ENCODE measurements at regions not wholly inside any gene's neighbourhood (a gene's known extent, or its start where the extent isn't known, plus 50 kb on each side); places are given as distances from the start of the nearest gene placed in this dataset.

GRCh38 chr14:101152855-101153254 is 249.3 kb upstream of the RTL1 start:
- Histone ChIP-seq H3K36me3 (ENCODE audit: control insufficient read depth, insufficient read depth, low read length) (no peaks in the 10 kb centered on the region), H3K9me3 (ENCODE audit: control insufficient read depth, insufficient read depth, low read depth, low read length) (no peaks in the 10 kb centered on the region), H3K4me1 (ENCODE audit: control insufficient read depth, insufficient read depth, low read length) (peaks cover 3% of the 10 kb centered on the region; the same call in 1 of the 2 replicates), H3K4me3 (ENCODE audit: low read depth in 2 of 2, low read length in 2 of 2) (no peak overlapping the region), H3K27me3 (ENCODE audit: control insufficient read depth, insufficient read depth, low read length) (no peaks in the 10 kb centered on the region), H3K27ac (ENCODE audit: low read length) (no peak overlapping the region)
- POLR2A ChIA-PET: no interaction called here
- in situ Hi-C loops (cut with HindIII; ENCODE audit: low pct_unique_long_range_greater_than_20kb, low sequenced_read_pairs) (no loop called here), intact Hi-C loops (cut with micrococcal nuclease; ENCODE audit: unreplicated experiment) (no loop called here)
- no peak for TF ChIP-seq SIN3A (IDR thresholded peaks at IDR 0.05; ENCODE audit: borderline replicate concordance, insufficient read depth, low read depth, low read length)
- TF ChIP-seq POLR2AphosphoS5 (IDR thresholded peaks at IDR 0.05; ENCODE audit: low read depth, low read length): no peak
- TF ChIP-seq TCF7L2 (IDR thresholded peaks at IDR 0.05; ENCODE audit: low read depth, low read length): no peak
- TF ChIP-seq REST (IDR thresholded peaks at IDR 0.05; ENCODE audit: insufficient read depth in 1 of 2, low read depth in 2 of 2, low read length in 1 of 2): no peak
- TF ChIP-seq CTCF (IDR thresholded peaks at IDR 0.05): no peak
- CTCF ChIA-PET: no interaction called here
- no peak for DNase-seq (ENCODE audit: low read depth, low spot score)
- no peak for ATAC-seq
- BruUV-seq (replicated peaks): no TSS peak

- no TSS peak for BruUV-seq (replicated peaks)
- in situ Hi-C loops (cut with HindIII; ENCODE audit: low pct_unique_long_range_greater_than_20kb, low sequenced_read_pairs): no loop called here
- Histone ChIP-seq H3K9me3 (ENCODE audit: control insufficient read depth, insufficient read depth, low read depth, low read length) (no peaks in the 10 kb centered on the region), H3K36me3 (ENCODE audit: control insufficient read depth, insufficient read depth, low read length) (no peaks in the 10 kb centered on the region), H3K4me3 (ENCODE audit: low read depth in 2 of 2, low read length in 2 of 2) (no peak overlapping the region), H3K27ac (ENCODE audit: low read length) (no peak overlapping the region), H3K27me3 (ENCODE audit: control insufficient read depth, insufficient read depth, low read length) (no peaks in the 10 kb centered on the region), H3K4me1 (ENCODE audit: control insufficient read depth, insufficient read depth, low read length) (no peaks in the 10 kb centered on the region; the same call in 1 of the 2 replicates)
- ATAC-seq (no peak), DNase-seq (ENCODE audit: low read depth, low spot score) (no peak)
- CTCF ChIA-PET: no interaction called here
- TF ChIP-seq SIN3A (IDR thresholded peaks at IDR 0.05; ENCODE audit: borderline replicate concordance, insufficient read depth, low read depth, low read length) (no peak), TCF7L2 (IDR thresholded peaks at IDR 0.05; ENCODE audit: low read depth, low read length) (no peak), REST (IDR thresholded peaks at IDR 0.05; ENCODE audit: insufficient read depth in 1 of 2, low read depth in 2 of 2, low read length in 1 of 2) (no peak), CTCF (IDR thresholded peaks at IDR 0.05) (no peak), POLR2AphosphoS5 (IDR thresholded peaks at IDR 0.05; ENCODE audit: low read depth, low read length) (no peak)
- intact Hi-C loops (cut with micrococcal nuclease; ENCODE audit: unreplicated experiment): no loop called here
- POLR2A ChIA-PET: no interaction called here
Measured at GRCh38 chr14:101153691-101154090, 250.2 kb upstream of the RTL1 start.

Measured in Panc1 (cell line).